ENCODE measurements at regions not wholly inside any gene's neighbourhood (a gene's known extent, or its start where the extent isn't known, plus 50 kb on each side); places are given as distances from the start of the nearest gene placed in this dataset.

DNA sequence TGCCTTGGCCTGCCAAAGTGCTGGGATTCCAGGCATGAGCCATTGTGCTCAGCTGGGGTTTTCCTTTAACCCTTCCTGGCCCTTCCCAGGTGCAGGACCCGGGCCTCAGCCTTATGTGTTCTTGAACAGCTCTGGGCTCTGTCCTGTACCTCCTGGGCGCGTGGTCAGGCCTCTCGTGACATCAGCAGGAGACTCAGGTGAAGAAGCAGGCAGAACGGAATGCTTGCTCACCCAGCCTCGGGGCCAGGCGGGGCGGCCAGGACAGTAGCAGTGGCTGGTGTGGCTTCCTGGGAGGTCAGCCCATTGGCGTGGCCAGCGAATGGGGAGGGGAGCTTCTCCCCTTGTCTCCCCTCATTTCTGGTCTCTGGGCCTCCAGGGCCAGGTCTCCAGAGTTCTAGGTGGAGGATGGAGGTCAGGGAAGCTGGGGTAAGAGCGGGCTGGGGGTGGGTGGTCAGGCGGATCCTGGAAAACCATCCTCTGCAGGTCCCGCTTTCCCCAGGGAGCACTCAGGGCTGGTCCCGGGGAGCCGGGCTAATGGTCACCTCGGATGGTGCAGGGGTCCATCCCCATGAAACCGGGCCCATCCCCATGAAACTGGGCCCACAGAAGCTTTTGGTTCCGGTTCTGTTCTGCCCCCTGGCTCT, 281.5 kb downstream of the SEC14L1 start:
- no peak for FAIRE-seq

GRCh38 chr17:77422748-77423113, 282.0 kb downstream of the SEC14L1 start:
- FAIRE-seq: no peak

GRCh38 chr17:77423589-77424451, 283.1 kb downstream of the SEC14L1 start:
- FAIRE-seq: no peak

DNA sequence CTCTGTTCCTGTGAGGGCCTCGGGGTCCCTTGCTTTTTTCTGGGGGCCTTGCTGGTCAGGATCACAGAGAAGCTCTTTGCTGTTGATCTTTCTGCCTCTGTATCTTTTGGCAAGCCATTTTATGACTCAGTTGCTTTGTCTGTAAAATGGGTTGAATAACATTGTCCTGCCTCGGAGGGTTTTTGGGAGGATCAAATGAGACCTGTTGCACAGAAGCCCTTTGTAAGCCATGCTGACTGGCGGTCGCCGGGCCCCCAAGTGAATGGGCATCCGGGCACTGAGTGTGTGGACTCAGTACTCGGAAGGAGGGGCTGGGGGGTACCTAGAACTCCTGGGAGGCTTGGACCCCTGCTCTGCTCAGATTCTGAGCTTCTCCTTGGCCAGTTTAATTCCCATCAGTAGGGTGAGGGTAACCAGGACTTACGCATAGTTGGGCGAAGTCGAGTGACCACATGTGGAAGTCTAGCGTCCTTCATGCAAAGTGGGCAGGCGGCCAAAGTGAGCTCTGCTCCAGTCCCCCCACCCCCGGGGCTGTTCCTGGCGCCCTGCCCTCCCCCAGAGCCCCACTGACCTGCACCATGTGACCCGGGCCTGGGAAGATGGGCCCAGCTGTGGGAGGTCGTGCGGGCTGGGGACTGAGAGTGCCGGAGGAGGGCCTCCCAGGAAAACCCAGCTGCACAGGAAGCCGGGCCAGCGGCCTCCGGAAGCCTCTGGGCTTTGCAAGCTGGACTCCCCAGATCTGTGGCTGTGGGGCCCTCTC, 284.0 kb downstream of the SEC14L1 start:
- no peak for FAIRE-seq

- FAIRE-seq: no peak
These were observed 284.6 kb downstream of the SEC14L1 start for GRCh38 chr17:77425348-77425747.

DNA sequence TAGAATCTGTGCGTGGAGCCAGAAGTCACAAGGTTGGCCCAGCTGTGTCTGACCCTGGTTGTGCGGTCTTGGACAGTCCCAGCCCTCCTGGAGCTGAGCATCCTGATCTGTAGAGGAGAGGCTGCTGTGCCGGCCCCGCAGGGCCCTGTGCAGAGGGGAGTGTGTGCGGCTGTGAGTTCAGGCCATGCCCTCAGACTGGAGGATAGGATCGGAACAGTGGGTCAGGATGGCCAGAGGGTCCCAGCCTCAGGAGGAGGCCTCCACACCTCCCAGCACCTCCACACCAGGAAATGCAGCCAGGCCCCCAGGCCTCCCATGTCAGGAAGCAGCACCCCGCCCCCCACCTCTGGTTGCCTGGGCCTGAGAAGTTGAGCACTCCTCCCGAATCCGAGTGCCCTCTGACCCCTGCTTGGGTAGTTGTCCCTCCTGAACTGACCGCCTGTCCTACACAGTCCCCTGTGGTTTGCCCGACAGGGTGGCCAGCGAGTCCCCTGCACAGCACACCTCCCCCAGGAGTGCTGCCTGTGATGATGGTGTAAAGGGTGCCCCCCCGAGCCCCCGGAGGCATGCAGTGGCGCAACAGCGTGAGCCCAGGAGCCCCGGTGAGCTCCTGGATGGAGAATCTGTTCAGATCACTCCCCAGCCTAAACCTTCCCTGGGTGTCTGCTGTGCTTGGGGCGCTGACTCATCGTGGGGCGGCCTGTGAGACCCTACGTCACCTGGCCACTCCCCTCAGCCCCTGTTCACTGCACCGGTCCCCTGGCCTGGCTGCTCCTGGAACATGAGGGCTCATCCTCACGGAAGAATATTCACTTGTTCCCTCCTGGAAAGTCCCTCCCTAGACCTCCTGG, 285.2 kb downstream of the SEC14L1 start:
- FAIRE-seq: no peak

DNA sequence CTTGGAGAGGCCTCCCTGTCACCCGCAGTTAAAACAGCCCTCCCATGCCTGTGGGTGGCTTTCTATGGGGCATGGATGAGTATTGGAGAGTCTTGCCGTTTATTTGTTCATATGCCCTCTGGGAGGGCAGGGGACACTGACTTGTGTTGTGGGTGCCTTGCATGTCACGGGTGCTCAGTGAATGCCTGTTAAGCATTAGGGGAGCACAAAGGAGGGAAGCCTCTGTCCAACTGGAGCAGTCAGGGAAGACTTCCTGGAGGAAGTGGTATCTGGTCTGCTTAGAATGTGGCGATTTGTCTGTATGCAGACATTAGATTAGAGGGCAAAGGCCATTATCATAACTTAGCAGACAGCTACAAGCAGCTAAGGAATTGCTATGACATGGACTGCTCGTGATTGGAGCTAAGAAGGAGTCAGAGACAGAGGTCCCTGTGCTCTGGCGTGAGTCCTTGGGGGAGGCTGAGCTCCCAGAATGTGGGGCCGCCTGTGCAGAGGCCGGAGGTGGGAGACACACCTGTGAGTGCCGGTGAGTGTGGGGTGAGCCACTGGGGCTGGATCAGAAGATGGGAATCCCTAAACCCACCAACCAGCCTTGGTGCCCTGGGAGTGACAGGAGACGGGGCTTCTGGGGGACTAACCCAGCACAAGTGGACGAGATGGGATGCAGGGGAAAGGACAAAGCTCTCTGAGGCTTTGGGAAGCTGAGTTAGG, 286.1 kb downstream of the SEC14L1 start:
- FAIRE-seq: no peak

- no peak for FAIRE-seq
These were observed 286.7 kb downstream of the SEC14L1 start for GRCh38 chr17:77427391-77427991.

DNA sequence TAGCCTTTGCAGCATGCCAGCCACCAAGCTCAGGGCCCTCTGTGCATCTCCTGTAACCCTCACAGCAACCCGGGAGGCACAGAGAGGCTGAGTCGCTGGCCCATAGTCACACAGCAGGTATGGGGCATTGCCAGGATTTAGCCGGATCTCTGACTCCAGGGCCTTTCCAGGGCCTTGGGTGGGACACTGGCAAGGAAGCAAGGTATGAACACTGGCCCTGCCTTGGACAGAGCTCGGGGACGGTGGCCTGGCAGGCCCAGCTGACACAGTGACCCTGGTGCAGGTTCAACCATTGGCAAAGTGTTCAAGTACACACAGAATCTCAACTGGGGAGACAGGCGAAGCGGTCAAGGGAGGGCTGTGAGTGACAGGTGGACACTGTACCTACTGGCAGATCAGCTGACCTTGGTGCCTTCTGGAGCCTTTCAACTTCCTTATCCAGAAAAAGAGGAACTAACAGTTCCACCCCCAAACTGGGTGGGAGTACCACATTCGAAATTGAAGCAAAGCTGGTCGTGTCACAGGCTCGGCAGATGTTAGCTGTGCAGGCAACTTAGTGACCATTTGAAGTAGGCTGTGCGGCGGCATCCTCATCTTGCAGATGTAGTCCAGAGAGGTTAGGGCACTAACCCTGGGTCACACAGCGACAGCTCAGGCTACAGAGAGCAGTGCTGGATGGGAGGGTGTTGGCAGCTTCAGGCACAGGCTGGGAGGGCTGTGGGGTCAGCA, 287.4 kb downstream of the SEC14L1 start:
- FAIRE-seq: no peak

DNA sequence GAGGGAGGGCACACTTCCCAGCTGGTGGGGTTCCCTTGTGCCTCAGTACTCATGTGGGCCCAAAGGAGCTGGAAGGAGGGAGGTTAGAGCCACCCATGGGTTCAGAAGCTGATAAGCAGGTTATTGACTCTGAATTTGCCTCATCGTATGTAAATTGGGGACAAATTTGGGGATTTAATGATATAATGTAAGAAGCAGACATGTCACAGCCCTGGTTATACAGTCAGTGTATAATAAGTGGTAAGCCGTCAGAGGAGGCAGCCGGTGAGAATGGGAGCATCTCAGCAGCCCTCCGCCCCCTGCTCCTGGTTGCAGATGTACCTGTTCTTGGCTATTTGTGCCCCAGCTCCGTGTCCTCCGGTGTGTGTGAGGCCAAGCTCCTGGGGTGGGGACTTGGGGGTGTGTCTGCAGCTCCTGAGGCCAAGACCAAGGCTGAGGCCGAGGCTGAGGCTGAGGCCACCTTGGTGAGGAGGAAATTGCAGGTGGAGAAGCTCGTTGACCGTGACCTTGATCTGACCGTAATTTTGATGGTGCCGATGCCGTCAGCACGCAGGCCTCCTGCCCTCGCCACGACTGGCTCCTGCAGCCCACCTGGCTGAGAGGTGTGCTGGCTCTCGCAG, 288.1 kb downstream of the SEC14L1 start:
- FAIRE-seq: no peak

- FAIRE-seq: no peak
These were observed 288.7 kb downstream of the SEC14L1 start for GRCh38 chr17:77429369-77429968.

DNA sequence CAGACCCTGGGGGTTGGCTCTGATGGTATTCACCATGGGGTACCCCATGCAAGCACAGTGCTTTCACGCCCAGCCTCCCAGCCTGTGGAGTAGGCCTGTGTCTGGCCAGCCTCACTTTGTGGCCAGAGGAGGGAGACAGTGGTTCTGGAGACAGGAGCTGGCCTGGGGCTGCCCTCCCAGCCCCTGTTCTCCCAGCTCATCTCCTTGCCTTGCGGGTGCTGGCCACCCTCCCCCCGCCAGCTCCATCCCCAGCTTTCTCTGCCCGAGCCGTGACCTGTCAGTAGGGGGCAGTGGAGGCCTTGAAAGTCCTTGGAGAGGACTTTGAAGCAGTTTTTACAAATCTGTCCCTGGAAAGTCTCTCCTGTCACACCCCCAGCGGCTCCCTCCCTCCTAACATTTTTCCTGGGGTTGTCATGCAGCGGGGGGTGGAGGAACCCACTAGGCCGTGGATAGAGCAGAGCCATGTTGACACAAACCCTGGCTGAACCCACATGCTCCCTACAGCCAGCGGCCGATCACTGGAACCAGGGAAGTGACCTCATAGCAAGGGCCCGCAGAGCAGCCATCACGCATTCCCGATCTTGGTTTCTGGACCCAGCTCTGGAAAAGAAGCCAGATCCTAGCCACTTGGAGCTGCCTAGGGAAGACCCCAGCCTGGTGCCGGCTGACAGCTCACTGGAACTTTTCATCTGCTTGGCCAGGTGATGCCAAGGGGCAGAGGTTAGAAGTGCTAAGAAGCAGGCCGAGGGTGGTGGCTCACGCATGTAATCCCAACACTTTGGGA, 289.4 kb downstream of the SEC14L1 start:
- no peak for FAIRE-seq

- no peak for FAIRE-seq
These were observed 291.4 kb downstream of the SEC14L1 start for GRCh38 chr17:77432034-77432661.

- no peak for FAIRE-seq
These were observed 292.0 kb downstream of the SEC14L1 start for GRCh38 chr17:77432742-77433141.

GRCh38 chr17:77433385-77434135, 292.8 kb downstream of the SEC14L1 start:
- FAIRE-seq: no peak

GRCh38 chr17:77434136-77435114, 293.7 kb downstream of the SEC14L1 start:
- FAIRE-seq: no peak

Data from islet of Langerhans (tissue), 1 donor.